ENCODE measurements at regions not wholly inside any gene's neighbourhood (a gene's known extent, or its start where the extent isn't known, plus 50 kb on each side); places are given as distances from the start of the nearest gene placed in this dataset.

GRCh38 chr15:70270752-70271111 is 173.0 kb upstream of the TLE3 start:
- no peak overlapping the region for H3K4me2 ChIP-seq (ENCODE audit: control insufficient read depth, insufficient read depth)
- H3K4me3 ChIP-seq, result no peak overlapping the region
- H3K9me3 ChIP-seq (replicated peaks; ENCODE audit: control insufficient read depth, insufficient read depth, low read length), result no peaks in the 10 kb centered on the region
- ChIA-PET RAD21 (ENCODE audit: unreplicated experiment) (interaction anchor here (1.4 kb wide), 1 partner anchor 233 kb away, joined by 3 read pairs; no protein-coding TSS in a partner anchor), SMC1A (ENCODE audit: uncharacterized antibody, unreplicated experiment) (interaction anchor here (0.8 to 1.1 kb wide), 2 partner anchors 21 to 195 kb away, joined by 4 to 5 read pairs; no protein-coding TSS in a partner anchor), CTCF (interaction anchor here (0.8 kb wide), 1 partner anchor 685 kb away, joined by 3 read pairs; no protein-coding TSS in a partner anchor), POLR2A (interaction anchor here (0.6 kb wide), 1 partner anchor 247 kb away, joined by 3 read pairs; no protein-coding TSS in a partner anchor)
- no peaks in the 10 kb centered on the region for H3K36me3 ChIP-seq (ENCODE audit: control insufficient read depth in 2 of 2, insufficient read depth in 2 of 2, low read length in 1 of 2)
- H3K9ac ChIP-seq (ENCODE audit: control insufficient read depth, insufficient read depth, low read length), result no peak overlapping the region
- TF ChIP-seq BHLHE40 (IDR thresholded peaks at IDR 0.05; ENCODE audit: borderline replicate concordance in 1 of 2, low read depth in 2 of 2, low read length in 1 of 2) (no peak), TCF3 (IDR thresholded peaks at IDR 0.05; ENCODE audit: borderline replicate concordance, insufficient read depth, low read depth, low read length) (no peak), PML (IDR thresholded peaks at IDR 0.05; ENCODE audit: low read length) (no peak), KAT2A (conservative IDR thresholded peaks at IDR 0.05; ENCODE audit: control insufficient read depth, low read depth, low read length) (no peak), SIN3A (IDR thresholded peaks at IDR 0.05; ENCODE audit: low read depth, low read length) (no peak), USF2 (IDR thresholded peaks at IDR 0.05; ENCODE audit: borderline replicate concordance, low read depth, low read length) (no peak), SMC3 (IDR thresholded peaks at IDR 0.05; ENCODE audit: borderline replicate concordance, low read length) (no peak), HDGF (IDR thresholded peaks at IDR 0.05) (no peak), RFX5 (IDR thresholded peaks at IDR 0.05; ENCODE audit: low read depth, low read length) (no peak), KDM1A (IDR thresholded peaks at IDR 0.05; ENCODE audit: borderline replicate concordance) (no peak), CTCF (IDR thresholded peaks at IDR 0.05 in 2 of 3, conservative IDR thresholded peaks at IDR 0.05 in 1 of 3; ENCODE audit: control insufficient read depth in 2 of 3, extremely low read depth in 1 of 3, insufficient read depth in 1 of 3, low read depth in 3 of 3, low read length in 3 of 3) (no peak), WRNIP1 (IDR thresholded peaks at IDR 0.05; ENCODE audit: borderline replicate concordance, low read depth, low read length) (no peak)
- intact Hi-C loops (cut with micrococcal nuclease; ENCODE audit: unreplicated experiment) (no loop called here), in situ Hi-C loops (cut with MboI) (no loop called here)
- DNase-seq (ENCODE audit: low read depth, low spot score), result no peak
- no peaks in the 10 kb centered on the region; a peak in 2 of 4 replicates for H3K27me3 ChIP-seq (replicated peaks in 1 of 2; ENCODE audit: control insufficient read depth in 2 of 2, insufficient read depth in 2 of 2, low read length in 1 of 2)
- no TSS peak for BruUV-seq (replicated peaks)
- H4K20me1 ChIP-seq (ENCODE audit: control insufficient read depth, insufficient read depth), result no peaks in the 10 kb centered on the region
- H3K79me2 ChIP-seq (ENCODE audit: control insufficient read depth, insufficient read depth, low read length), result no peaks in the 10 kb centered on the region
- no peak for ATAC-seq
- H2AFZ ChIP-seq (ENCODE audit: control insufficient read depth, low read depth, low read length), result no peak overlapping the region
- WGBS (ENCODE audit: insufficient coverage, insufficient replicate concordance, low lambda C conversion rate, missing lambda C conversion rate), result 65% methylated on average over 8 of the region's 8 CpGs
- H3K27ac ChIP-seq (ENCODE audit: control insufficient read depth, insufficient read depth), result no peak overlapping the region
- peaks cover 15% of the 10 kb centered on the region for H3K4me1 ChIP-seq (ENCODE audit: control insufficient read depth, insufficient read depth, low read length)
- no peak for FAIRE-seq
